ENCODE measurements at regions not wholly inside any gene's neighbourhood (a gene's known extent, or its start where the extent isn't known, plus 50 kb on each side); places are given as distances from the start of the nearest gene placed in this dataset.

DNA sequence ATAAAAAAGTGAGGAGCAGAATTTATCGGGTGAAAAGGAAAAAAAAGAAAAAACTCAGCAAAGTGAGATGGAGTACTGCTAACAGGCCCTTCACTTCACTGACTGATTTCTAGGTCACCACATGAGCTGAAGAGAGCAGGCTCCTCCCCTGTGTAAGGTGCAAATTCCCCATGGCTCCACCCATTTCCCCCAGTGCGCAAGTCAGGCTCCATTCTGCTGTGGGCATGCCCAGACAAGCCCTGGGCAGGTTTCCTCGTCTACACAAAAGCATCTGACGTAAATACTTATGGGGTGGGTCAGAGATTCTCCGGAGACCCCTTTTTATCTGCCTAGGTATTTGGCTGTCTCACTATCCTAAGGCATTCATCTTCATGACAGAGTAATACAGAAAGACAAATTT lies 157.9 kb downstream of the MAGEB5 start:
- TF ChIP-seq, protein P1, sequence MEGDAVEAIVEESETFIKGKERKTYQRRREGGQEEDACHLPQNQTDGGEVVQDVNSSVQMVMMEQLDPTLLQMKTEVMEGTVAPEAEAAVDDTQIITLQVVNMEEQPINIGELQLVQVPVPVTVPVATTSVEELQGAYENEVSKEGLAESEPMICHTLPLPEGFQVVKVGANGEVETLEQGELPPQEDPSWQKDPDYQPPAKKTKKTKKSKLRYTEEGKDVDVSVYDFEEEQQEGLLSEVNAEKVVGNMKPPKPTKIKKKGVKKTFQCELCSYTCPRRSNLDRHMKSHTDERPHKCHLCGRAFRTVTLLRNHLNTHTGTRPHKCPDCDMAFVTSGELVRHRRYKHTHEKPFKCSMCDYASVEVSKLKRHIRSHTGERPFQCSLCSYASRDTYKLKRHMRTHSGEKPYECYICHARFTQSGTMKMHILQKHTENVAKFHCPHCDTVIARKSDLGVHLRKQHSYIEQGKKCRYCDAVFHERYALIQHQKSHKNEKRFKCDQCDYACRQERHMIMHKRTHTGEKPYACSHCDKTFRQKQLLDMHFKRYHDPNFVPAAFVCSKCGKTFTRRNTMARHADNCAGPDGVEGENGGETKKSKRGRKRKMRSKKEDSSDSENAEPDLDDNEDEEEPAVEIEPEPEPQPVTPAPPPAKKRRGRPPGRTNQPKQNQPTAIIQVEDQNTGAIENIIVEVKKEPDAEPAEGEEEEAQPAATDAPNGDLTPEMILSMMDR (IDR thresholded peaks at IDR 0.05): no peak
- TF ChIP-seq EP300 (IDR thresholded peaks at IDR 0.05) (no peak), POLR2AphosphoS5 (IDR thresholded peaks at IDR 0.05) (no peak), POLR2A (IDR thresholded peaks at IDR 0.05) (no peak)
